MG63 (cell line): ENCODE measurements at regions not wholly inside any gene's neighbourhood (a gene's known extent, or its start where the extent isn't known, plus 50 kb on each side); places are given as distances from the start of the nearest gene placed in this dataset.
"Not testable (repeated sequence)": the region's sequence is repeated elsewhere in the genome, so short reads cannot be mapped to it uniquely, and the experiment has no call there.

Source experiments
- DNase-seq: peaks from one replicate; pipeline ENCODE4 v3.0.0-alpha.2; 2020
- H3K27me3 ChIP-seq: fragments of 250-450 bp; sonication (Bioruptor Pico); 2 replicates; pipeline ENCODE4 v1.5.1; 2020; ENCODE audit warnings: mild to moderate bottlenecking, moderate library complexity
- H3K36me3 ChIP-seq: fragments of 250-450 bp; sonication (Bioruptor Pico); 2 replicates; pipeline ENCODE4 v1.5.1; 2020; ENCODE audit warnings: mild to moderate bottlenecking, moderate library complexity
- H3K4me3 ChIP-seq: fragments of 250-450 bp; sonication (Bioruptor Pico); 2 replicates; pipeline ENCODE4 v1.5.1; 2020; ENCODE audit warnings: mild to moderate bottlenecking, moderate library complexity
- H3K9me3 ChIP-seq: fragments of 250-450 bp; sonication (Bioruptor Pico); 2 replicates; pipeline ENCODE4 v1.5.1; 2020; ENCODE audit warnings: mild to moderate bottlenecking, moderate library complexity

- Histone ChIP-seq H3K36me3 (no peaks in the 10 kb centered on the region), H3K4me3 (no peak overlapping the region), H3K9me3 (no peaks in the 10 kb centered on the region; the same call in 1 of the 2 replicates), H3K27me3 (peaks cover 73% of the 10 kb centered on the region)
- DNase-seq, result no peak
Observed at GRCh38 chr5:135776457-135776856, 58.0 kb upstream of the SLC25A48 start.

GRCh38 chr5:135761746-135762145 lies 72.7 kb upstream of the SLC25A48 start:
- no peaks in the 10 kb centered on the region for H3K36me3 ChIP-seq
- peaks cover 33% of the 10 kb centered on the region for H3K27me3 ChIP-seq
- DNase-seq, result no peak
- H3K4me3 ChIP-seq, result no peak overlapping the region
- no peaks in the 10 kb centered on the region for H3K9me3 ChIP-seq

- no peak overlapping the region for H3K4me3 ChIP-seq
- no peak for DNase-seq
- H3K27me3 ChIP-seq, result peaks cover 19% of the 10 kb centered on the region
- no peaks in the 10 kb centered on the region for H3K36me3 ChIP-seq
- H3K9me3 ChIP-seq, result no peaks in the 10 kb centered on the region
Observed at GRCh38 chr5:135759149-135759784, 75.2 kb upstream of the SLC25A48 start.

DNA sequence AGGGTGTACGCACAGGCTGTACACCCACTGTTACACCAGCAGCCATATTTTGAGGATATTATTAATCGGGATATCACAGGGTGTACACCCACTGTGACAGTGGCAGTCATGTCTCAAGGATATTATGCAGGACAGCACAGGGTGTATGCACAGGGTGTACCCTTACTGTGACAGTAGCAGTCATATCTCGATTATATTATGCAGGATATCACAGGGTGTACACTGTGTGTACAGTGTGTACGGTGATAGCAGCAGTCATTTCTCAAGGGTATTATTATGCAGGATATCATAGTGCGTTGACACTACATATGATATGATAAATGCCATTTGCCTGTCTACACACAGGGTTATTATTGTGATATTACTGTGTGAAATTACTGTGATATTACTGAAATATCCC lies 80.5 kb upstream of the SLC25A48 start:
- no peak for DNase-seq
- H3K27me3 ChIP-seq, result no peaks in the 10 kb centered on the region
- H3K36me3 ChIP-seq, result no peaks in the 10 kb centered on the region
- H3K4me3 ChIP-seq, result no peak overlapping the region
- no peaks in the 10 kb centered on the region for H3K9me3 ChIP-seq

DNA sequence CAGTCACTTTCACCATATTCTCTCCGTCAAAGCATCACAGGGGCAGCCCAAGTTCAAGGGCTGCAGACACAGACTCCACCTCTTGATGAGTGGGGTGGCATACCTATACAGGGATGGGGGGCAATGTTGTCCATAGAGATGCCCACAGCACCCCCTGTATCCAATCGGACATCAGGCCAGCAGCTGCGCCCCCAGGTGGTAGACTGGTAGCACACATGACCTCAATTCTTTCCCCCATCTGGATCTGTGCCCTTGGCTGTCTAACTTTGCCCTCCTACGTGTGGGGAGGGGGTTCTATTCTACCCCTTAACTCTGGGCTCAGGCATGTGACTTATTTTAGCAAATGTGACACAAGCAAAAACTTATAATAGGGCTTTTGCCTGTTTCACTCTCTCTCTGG lies 84.0 kb upstream of the SLC25A48 start:
- no peaks in the 10 kb centered on the region for H3K36me3 ChIP-seq
- peak; percentile 11 for DNase-seq
- H3K9me3 ChIP-seq, result no peaks in the 10 kb centered on the region
- no peak overlapping the region for H3K4me3 ChIP-seq
- H3K27me3 ChIP-seq, result no peaks in the 10 kb centered on the region

DNA sequence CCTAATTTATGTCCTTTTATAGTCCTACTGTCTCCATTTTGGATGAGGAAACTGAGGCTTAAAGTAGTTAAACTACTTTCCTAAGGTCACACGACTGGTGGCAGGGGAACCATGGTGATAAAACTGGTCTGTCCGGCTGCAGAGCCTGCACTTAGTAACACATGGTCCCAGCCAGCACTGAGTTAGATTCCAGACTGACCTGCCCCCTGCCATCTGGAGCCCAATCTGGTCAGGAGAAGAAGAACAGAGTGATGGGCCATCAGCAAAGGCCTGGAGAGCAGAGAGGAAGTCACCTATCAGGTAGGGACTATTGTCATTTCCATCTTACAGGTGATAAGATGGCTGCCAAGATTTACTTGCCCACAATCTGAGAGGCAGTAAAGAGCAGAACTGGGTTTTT lies 86.6 kb upstream of the SLC25A48 start:
- no peaks in the 10 kb centered on the region for H3K27me3 ChIP-seq
- H3K36me3 ChIP-seq, result no peaks in the 10 kb centered on the region
- H3K4me3 ChIP-seq, result no peak overlapping the region
- no peak for DNase-seq
- H3K9me3 ChIP-seq, result peaks cover 3% of the 10 kb centered on the region

DNA sequence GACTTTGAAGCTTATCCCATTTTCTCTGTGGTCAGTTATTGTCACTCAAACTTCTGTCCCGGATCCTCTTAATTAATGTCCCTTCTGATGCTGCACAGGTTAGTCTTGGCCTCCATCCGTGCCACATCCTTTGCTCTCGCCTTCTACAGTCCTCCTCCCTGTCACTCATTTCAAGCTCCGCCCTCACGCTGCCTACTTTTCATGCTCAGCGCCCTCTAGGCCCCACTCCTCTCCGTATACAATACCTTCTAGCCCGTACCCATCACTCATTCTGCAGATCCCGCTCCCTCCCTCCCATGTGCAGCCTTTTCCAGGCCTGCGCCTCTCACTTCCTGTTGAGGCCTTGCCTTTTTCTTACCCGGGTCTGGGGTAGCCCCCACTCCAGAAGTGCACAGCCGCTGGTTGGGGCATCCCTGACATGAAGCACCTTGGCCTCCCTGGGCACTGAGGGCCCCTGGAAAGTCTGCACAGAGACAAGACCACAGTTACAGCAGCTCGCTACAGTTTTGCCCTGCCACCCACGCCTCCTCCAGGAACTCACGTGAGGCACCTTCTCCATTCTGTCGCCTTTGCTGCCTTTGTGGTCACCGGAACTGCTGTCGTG lies 88.5 kb upstream of the SLC25A48 start:
- Histone ChIP-seq H3K27me3 (no peaks in the 10 kb centered on the region), H3K4me3 (no peak overlapping the region), H3K36me3 (no peaks in the 10 kb centered on the region), H3K9me3 (peaks cover 3% of the 10 kb centered on the region)
- DNase-seq, result no peak

DNA sequence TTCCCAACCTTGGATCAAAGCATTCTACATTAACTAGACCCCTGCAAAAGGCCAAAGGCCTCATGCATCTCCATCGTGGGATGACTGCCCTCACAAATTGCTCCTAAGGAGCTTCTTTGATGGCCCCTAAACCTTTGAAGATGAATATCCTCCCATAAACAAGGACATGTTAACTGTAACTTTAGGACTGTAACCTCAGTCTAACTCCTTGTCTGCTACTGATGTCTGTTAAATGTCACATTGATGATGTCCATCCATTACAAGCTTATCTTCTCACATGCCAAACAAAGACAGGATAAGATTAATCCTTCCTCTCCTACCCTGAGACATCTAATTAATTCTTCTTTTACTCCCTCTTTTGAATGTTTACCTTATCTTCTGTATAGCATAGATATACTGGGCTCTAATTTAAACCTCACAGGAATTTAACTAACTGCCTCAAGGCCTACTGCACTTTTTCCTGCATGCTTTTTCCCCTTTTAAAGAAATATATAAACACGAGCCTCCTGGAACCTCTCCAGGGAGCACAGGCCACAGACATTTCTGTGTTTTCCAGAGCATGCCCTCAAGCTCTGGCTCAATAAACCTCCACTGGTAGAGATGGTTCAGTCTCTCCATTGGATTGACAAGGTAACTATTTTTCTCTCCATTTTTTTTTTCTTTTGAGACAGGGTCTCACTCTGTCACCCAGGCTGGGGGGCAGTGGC lies 90.6 kb upstream of the SLC25A48 start:
- Histone ChIP-seq H3K9me3 (peaks cover 3% of the 10 kb centered on the region), H3K4me3 (no peak overlapping the region), H3K36me3 (no peaks in the 10 kb centered on the region), H3K27me3 (peaks cover 3% of the 10 kb centered on the region; the same call in 1 of the 2 replicates)
- no peak for DNase-seq

DNA sequence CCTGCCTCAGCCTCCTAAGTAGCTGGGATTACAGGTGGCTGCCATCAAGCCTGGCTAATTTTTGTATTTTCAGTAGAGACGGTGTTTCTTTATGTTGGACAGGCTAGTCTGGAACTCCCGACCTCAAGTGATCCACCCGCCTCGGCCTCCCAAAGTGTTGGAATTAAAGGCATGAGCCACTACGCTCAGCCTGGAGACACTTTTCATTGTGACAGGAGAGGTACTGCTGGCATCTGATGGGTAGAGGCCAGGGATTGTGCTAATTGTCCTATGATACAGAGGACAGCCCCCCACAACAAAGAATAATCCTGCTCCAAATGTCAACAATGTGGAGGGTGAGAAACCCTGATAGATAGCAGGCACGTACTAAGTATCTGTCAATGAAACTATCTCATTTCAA lies 91.3 kb upstream of the SLC25A48 start:
- no peak overlapping the region for H3K4me3 ChIP-seq
- peaks cover 3% of the 10 kb centered on the region for H3K9me3 ChIP-seq
- DNase-seq, result no peak
- H3K36me3 ChIP-seq, result no peaks in the 10 kb centered on the region
- H3K27me3 ChIP-seq, result peaks cover 3% of the 10 kb centered on the region; the same call in 1 of the 2 replicates

GRCh38 chr5:135742240-135742639 lies 92.2 kb upstream of the SLC25A48 start:
- H3K27me3 ChIP-seq, H3K9me3 ChIP-seq, DNase-seq, H3K4me3 ChIP-seq, H3K36me3 ChIP-seq: not testable (repeated sequence)

DNA sequence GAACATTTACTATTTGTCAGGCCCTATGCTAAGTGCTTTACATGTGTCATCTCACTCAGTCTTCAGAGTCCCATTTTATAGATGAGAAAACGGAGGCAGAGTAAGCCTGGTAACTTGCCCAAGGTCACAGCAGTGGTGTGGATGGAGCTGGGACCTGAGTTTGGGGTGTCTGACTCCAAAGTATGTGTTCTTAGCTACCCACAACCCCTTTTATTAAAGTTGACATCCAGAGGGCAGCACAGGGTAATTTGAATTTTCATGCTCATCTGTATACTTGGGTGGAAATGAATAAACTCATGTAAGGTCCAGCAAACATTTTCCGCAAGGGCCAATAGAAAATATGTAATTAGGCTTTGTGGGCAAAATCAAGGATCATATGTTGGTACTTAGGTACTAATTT lies 93.4 kb upstream of the SLC25A48 start:
- no peak overlapping the region for H3K4me3 ChIP-seq
- no peak for DNase-seq
- H3K9me3 ChIP-seq, result peaks cover 3% of the 10 kb centered on the region
- H3K27me3 ChIP-seq, result peaks cover 5% of the 10 kb centered on the region; the same call in 1 of the 2 replicates
- H3K36me3 ChIP-seq, result no peaks in the 10 kb centered on the region

- DNase-seq, result no peak
- H3K27me3 ChIP-seq, result peaks cover 5% of the 10 kb centered on the region; the same call in 1 of the 2 replicates
- no peak overlapping the region for H3K4me3 ChIP-seq
- H3K9me3 ChIP-seq, result peaks cover 3% of the 10 kb centered on the region
- H3K36me3 ChIP-seq, result no peaks in the 10 kb centered on the region
Observed at GRCh38 chr5:135740475-135740874, 94.0 kb upstream of the SLC25A48 start.

- H3K9me3 ChIP-seq, result no peaks in the 10 kb centered on the region
- no peak overlapping the region for H3K4me3 ChIP-seq
- DNase-seq, result no peak
- peaks cover 5% of the 10 kb centered on the region; the same call in 1 of the 2 replicates for H3K27me3 ChIP-seq
- no peaks in the 10 kb centered on the region for H3K36me3 ChIP-seq
Observed at GRCh38 chr5:135739383-135739981, 95.0 kb upstream of the SLC25A48 start.

- no peak overlapping the region for H3K4me3 ChIP-seq
- no peaks in the 10 kb centered on the region for H3K9me3 ChIP-seq
- peaks cover 5% of the 10 kb centered on the region; the same call in 1 of the 2 replicates for H3K27me3 ChIP-seq
- no peaks in the 10 kb centered on the region for H3K36me3 ChIP-seq
- no peak for DNase-seq
Observed at GRCh38 chr5:135738564-135738875, 95.9 kb upstream of the SLC25A48 start.

DNA sequence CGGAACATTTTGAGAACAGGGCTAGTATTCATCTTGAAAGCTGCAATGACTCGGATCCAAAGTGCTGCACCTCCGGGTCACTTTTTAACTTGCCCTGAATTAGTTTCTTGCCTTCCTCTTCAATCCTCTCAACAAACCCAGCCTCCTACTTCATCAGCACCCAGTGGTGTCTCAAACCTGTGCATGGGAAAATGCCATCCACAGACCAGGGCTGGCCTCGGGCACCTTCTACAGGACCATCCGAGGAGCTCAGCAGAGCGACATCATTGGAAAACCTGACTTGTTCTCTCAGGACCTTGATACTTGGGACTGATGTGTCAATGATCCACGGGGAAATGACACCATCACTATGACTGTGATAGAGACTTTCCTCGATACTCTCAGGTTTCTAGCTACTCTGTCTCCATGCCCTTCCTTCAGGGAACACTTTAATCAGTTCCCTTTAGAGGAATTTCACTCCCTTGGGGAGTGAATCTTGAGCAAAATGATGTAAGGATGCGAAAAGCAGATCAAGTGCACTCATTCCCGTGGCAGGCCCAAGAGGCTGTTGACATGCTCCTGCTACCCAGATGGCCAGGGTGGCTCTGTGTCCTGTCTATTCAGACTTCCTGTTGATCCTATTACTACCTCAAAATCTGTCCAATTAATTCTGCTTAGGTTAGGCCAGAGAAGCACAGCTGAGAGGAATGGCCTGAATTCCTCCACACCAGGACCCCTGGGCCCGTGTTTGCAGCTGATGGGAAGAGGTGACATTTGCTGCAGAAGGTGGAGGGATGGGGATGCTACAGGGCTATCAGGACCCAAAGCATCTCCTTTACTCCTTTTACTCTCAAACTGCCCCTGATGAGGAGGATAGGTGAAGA lies 96.5 kb upstream of the SLC25A48 start:
- Histone ChIP-seq H3K4me3 (no peak overlapping the region), H3K9me3 (no peaks in the 10 kb centered on the region), H3K36me3 (no peaks in the 10 kb centered on the region), H3K27me3 (peaks cover 5% of the 10 kb centered on the region; the same call in 1 of the 2 replicates)
- no peak for DNase-seq

- not testable (repeated sequence) for H3K36me3 ChIP-seq, DNase-seq, H3K9me3 ChIP-seq, H3K4me3 ChIP-seq, H3K27me3 ChIP-seq
Observed at GRCh38 chr5:135736952-135737351, 97.5 kb upstream of the SLC25A48 start.

GRCh38 chr5:135735831-135736230 lies 98.6 kb upstream of the SLC25A48 start:
- Histone ChIP-seq H3K4me3 (no peak overlapping the region), H3K9me3 (no peaks in the 10 kb centered on the region), H3K27me3 (peaks cover 5% of the 10 kb centered on the region; the same call in 1 of the 2 replicates), H3K36me3 (no peaks in the 10 kb centered on the region)
- DNase-seq, result no peak
